ENCODE measurements at regions not wholly inside any gene's neighbourhood (a gene's known extent, or its start where the extent isn't known, plus 50 kb on each side); places are given as distances from the start of the nearest gene placed in this dataset.

DNA sequence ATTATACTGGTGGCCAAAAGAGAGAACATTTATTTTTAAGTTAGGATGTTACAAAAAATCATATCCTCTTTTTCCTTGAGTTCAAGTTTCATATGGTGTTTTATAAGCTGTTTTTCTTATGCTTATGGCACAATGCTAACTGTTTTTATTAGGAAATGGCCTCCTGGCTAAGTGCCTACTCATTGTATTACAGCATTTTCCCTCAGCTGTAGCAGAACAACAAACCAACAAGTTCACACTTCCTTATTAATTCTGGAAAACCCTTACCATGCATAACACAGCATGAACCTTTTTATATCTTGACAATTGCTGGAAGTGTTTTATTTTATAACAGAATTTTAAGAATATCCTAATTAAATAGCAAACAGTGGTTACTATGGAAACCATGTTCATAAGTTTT is 165.8 kb downstream of the GASK1B start:
- TF ChIP-seq, protein P1, sequence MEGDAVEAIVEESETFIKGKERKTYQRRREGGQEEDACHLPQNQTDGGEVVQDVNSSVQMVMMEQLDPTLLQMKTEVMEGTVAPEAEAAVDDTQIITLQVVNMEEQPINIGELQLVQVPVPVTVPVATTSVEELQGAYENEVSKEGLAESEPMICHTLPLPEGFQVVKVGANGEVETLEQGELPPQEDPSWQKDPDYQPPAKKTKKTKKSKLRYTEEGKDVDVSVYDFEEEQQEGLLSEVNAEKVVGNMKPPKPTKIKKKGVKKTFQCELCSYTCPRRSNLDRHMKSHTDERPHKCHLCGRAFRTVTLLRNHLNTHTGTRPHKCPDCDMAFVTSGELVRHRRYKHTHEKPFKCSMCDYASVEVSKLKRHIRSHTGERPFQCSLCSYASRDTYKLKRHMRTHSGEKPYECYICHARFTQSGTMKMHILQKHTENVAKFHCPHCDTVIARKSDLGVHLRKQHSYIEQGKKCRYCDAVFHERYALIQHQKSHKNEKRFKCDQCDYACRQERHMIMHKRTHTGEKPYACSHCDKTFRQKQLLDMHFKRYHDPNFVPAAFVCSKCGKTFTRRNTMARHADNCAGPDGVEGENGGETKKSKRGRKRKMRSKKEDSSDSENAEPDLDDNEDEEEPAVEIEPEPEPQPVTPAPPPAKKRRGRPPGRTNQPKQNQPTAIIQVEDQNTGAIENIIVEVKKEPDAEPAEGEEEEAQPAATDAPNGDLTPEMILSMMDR (IDR thresholded peaks at IDR 0.05), result no peak
- TF ChIP-seq POLR2A (IDR thresholded peaks at IDR 0.05), result no peak
